ENCODE measurements at regions not wholly inside any gene's neighbourhood (a gene's known extent, or its start where the extent isn't known, plus 50 kb on each side); places are given as distances from the start of the nearest gene placed in this dataset.

DNA sequence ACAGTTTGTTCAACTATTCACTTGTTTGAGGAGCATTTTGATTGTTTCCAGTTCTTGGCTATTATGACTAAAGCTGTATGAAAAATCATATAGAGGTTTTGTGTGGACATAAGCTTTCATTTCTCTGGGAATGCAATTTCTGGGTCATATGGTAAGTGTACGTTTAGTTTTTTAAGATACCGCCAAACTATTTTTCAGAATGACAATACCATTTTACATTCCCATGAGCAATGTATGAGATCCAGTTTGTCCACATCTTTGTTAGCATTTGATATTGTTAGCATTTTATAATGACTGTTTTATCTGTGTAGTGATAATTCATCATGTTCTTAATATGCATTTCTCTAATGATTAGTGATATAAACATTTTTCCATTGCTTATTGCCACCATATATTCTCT lies 258.7 kb upstream of the CTNNB1 start:
- TF ChIP-seq, protein P1, sequence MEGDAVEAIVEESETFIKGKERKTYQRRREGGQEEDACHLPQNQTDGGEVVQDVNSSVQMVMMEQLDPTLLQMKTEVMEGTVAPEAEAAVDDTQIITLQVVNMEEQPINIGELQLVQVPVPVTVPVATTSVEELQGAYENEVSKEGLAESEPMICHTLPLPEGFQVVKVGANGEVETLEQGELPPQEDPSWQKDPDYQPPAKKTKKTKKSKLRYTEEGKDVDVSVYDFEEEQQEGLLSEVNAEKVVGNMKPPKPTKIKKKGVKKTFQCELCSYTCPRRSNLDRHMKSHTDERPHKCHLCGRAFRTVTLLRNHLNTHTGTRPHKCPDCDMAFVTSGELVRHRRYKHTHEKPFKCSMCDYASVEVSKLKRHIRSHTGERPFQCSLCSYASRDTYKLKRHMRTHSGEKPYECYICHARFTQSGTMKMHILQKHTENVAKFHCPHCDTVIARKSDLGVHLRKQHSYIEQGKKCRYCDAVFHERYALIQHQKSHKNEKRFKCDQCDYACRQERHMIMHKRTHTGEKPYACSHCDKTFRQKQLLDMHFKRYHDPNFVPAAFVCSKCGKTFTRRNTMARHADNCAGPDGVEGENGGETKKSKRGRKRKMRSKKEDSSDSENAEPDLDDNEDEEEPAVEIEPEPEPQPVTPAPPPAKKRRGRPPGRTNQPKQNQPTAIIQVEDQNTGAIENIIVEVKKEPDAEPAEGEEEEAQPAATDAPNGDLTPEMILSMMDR (IDR thresholded peaks at IDR 0.05 in 4 of 5, conservative IDR thresholded peaks at IDR 0.05 in 1 of 5) = no peak
- TF ChIP-seq POLR2A (IDR thresholded peaks at IDR 0.05) = no peak
